ENCODE measurements at regions not wholly inside any gene's neighbourhood (a gene's known extent, or its start where the extent isn't known, plus 50 kb on each side); places are given as distances from the start of the nearest gene placed in this dataset.
"Not testable (repeated sequence)": the region's sequence is repeated elsewhere in the genome, so short reads cannot be mapped to it uniquely, and the experiment has no call there.

DNA sequence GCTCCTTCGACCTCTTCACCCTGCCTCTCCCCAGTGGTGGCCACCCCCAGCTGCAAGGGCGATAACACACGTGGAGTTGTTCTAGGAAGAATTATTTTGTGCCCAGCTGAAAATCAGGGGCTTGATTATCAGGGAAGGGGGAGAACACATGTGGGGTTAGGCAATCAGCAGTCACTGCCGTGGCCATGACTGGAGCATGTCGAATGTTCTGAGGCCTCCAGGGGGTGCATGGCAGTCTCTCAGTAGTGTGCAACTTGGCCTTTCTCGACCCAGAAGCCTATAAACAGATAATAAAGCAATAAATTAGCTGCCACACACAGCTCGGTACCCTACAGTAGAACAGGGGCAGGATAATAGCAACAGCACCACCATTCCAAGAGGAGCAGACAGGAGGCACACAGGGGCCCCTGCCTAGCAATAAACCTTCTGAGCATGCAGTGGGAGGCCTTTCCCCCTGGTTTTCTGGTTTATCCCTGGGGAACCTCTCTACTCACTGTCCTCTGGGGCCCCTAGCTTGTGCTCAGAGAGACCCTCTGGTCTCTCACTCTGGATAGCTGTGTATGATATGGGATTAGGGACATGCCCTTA is 308.2 kb upstream of the PLGLB2 start:
- not testable (repeated sequence) for TF ChIP-seq POLR2AphosphoS5 (IDR thresholded peaks at IDR 0.05); CTCF (IDR thresholded peaks at IDR 0.05); POLR2A (IDR thresholded peaks at IDR 0.05; ENCODE audit: low read depth); EP300 (IDR thresholded peaks at IDR 0.05)

Data from esophagus muscularis mucosa (tissue), 4 donors.